Vagina (tissue), 2 donors: ENCODE measurements at regions not wholly inside any gene's neighbourhood (a gene's known extent, or its start where the extent isn't known, plus 50 kb on each side); places are given as distances from the start of the nearest gene placed in this dataset.

Source experiments
- DNase-seq, 2 donors: peaks; one replicate each; pipeline ENCODE4 v3.0.0-alpha.2; 2017; ENCODE audit errors: extremely low spot score in 2 of 2
- H3K27ac ChIP-seq: fragments of 200-600 bp; sonication (generic); one replicate; pipeline ENCODE4 v1.5.1; 2019
- H3K27me3 ChIP-seq: fragments of 200-600 bp; sonication (generic); one replicate; pipeline ENCODE4 v1.5.1; 2019
- H3K36me3 ChIP-seq, 2 donors: fragments of 200-600 bp; sonication (generic); one replicate each; pipeline ENCODE4 v1.5.1; 2017 to 2019
- H3K4me1 ChIP-seq: fragments of 200-600 bp; sonication (generic); one replicate; pipeline ENCODE4 v1.5.1; 2019
- H3K4me3 ChIP-seq, 2 donors: fragments of 200-600 bp; sonication (generic); 1 replicate in 1 of 2; 2 replicates in 1 of 2; pipeline ENCODE4 v1.5.1; 2016 to 2019
- H3K9me3 ChIP-seq: fragments of 200-600 bp; sonication (generic); one replicate; pipeline ENCODE4 v1.5.1; 2019
- CTCF ChIP-seq, 3 experiments: fragments of 450-650 bp in 2 of 3; fragments of 200-600 bp in 1 of 3; sonication (generic) in 1 of 3; IDR thresholded peaks; one replicate each; pipeline ENCODE4 v1.5.1; 2017 to 2019; ENCODE audit warnings: antibody characterized with exemption in 3 of 3, mild to moderate bottlenecking in 2 of 3, moderate library complexity in 2 of 3
- POLR2A ChIP-seq, 2 donors: fragments of 450-650 bp; IDR thresholded peaks; one replicate each; pipeline ENCODE4 v1.6.1; 2017; ENCODE audit warnings: antibody characterized with exemption in 2 of 2, mild to moderate bottlenecking in 2 of 2, moderate library complexity in 2 of 2
- POLR2AphosphoS5 ChIP-seq, 2 donors: sonication (generic); formaldehyde crosslinking; IDR thresholded peaks; one replicate each; pipeline ENCODE4 v1.9.0; 2017; ENCODE audit warnings: antibody characterized with exemption in 2 of 2, mild to moderate bottlenecking in 2 of 2, low read depth in 1 of 2; ENCODE audit not compliant: insufficient read depth in 1 of 2
- intact Hi-C: fragments of 100-400 bp; cut with DNase I; formaldehyde crosslinking; loops from one replicate; pipeline ENCODE4 v1.15.1; 2023

DNA sequence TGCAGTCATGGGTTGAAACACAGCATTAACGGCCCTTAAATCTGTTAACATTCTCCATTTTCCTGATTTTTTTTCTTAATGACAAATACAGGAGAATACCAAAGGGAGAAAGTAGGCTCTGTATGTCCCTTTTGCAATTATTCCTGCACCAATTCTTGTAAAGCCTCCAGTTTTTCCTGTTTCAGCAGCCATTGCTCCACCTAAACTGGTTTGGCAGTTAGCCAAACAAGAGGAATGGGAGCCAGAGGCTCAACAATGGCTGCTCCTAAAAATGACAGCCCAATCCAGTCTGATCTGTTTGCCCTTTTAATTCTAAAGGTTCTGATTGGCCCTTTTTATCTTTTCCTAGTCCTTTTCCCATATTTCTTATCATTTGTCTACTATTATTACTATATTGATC, 284.2 kb upstream of the SGK1 start:
- no peaks in the 10 kb centered on the region for H3K36me3 ChIP-seq
- H3K4me3 ChIP-seq = no peak overlapping the region
- intact Hi-C loops = no loop called here
- H3K4me1 ChIP-seq = no peaks in the 10 kb centered on the region
- H3K27me3 ChIP-seq = no peaks in the 10 kb centered on the region
- DNase-seq = no peak
- H3K27ac ChIP-seq = no peak overlapping the region
- H3K9me3 ChIP-seq = no peaks in the 10 kb centered on the region
- TF ChIP-seq POLR2AphosphoS5 (IDR thresholded peaks at IDR 0.05; ENCODE audit: insufficient read depth in 1 of 2, low read depth in 1 of 2) (peak in 1 of 2 donors; percentile 61), CTCF (IDR thresholded peaks at IDR 0.05) (no peak)

DNA sequence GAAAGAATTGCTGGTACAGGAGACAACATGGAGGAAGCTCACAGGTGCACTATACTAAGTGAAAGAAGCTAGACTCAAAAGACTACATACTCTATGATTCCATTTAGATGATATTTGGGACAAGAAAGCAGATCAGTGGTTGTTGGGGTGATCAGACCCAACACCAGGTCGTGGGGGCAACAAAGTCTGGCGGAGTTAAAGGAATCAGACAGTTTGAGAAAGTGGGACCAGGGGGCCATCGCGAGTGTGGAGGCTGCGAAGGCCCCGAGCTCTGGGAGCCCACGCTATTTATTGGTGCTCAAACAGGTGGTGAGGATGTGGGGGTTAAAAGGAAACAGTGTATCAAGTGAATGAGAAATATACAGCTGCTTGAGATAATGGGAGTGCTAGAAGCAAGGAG, 282.8 kb upstream of the SGK1 start:
- no peaks in the 10 kb centered on the region for H3K9me3 ChIP-seq
- TF ChIP-seq CTCF (IDR thresholded peaks at IDR 0.05) = no peak
- TF ChIP-seq POLR2A (IDR thresholded peaks at IDR 0.05) = no peak
- TF ChIP-seq POLR2AphosphoS5 (IDR thresholded peaks at IDR 0.05; ENCODE audit: insufficient read depth in 1 of 2, low read depth in 1 of 2) = no peak
- intact Hi-C loops = no loop called here
- no peaks in the 10 kb centered on the region for H3K4me1 ChIP-seq
- H3K36me3 ChIP-seq = no peaks in the 10 kb centered on the region
- H3K27me3 ChIP-seq = no peaks in the 10 kb centered on the region
- no peak overlapping the region for H3K27ac ChIP-seq
- DNase-seq = no peak
- H3K4me3 ChIP-seq = no peak overlapping the region

- Histone ChIP-seq H3K36me3 (no peaks in the 10 kb centered on the region), H3K27me3 (no peaks in the 10 kb centered on the region), H3K27ac (no peak overlapping the region), H3K9me3 (no peaks in the 10 kb centered on the region), H3K4me1 (no peaks in the 10 kb centered on the region), H3K4me3 (no peak overlapping the region)
- no peak for DNase-seq
- intact Hi-C loops = no loop called here
- TF ChIP-seq POLR2A (IDR thresholded peaks at IDR 0.05) = no peak
- TF ChIP-seq CTCF (IDR thresholded peaks at IDR 0.05) = no peak
- TF ChIP-seq POLR2AphosphoS5 (IDR thresholded peaks at IDR 0.05; ENCODE audit: insufficient read depth in 1 of 2, low read depth in 1 of 2) = no peak
Observed at GRCh38 chr6:134599079-134599478, 281.2 kb upstream of the SGK1 start.

DNA sequence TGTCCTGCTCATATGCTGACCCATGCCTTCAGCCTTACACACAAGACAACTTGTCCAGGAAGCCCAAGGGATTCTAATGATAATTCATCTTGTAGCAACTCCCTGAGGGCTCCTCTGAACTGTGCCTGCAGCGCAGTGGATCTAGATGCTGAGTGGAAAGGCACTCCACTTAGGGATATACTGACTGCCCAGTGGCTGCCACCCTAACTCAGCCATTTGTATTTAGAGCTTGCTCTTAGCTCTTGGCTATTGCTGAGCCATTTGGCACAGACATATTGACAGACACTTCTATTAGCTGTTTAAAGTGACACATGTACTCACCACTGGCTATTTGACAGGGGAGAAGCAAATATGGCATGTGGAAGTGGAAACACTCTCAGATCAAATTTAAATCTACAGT, 278.3 kb upstream of the SGK1 start:
- Histone ChIP-seq H3K4me1 (no peaks in the 10 kb centered on the region), H3K9me3 (no peaks in the 10 kb centered on the region), H3K27ac (no peak overlapping the region), H3K27me3 (no peaks in the 10 kb centered on the region), H3K4me3 (no peak overlapping the region), H3K36me3 (no peaks in the 10 kb centered on the region)
- DNase-seq = no peak
- intact Hi-C loops = no loop called here
- TF ChIP-seq POLR2A (IDR thresholded peaks at IDR 0.05) (no peak), POLR2AphosphoS5 (IDR thresholded peaks at IDR 0.05; ENCODE audit: insufficient read depth in 1 of 2, low read depth in 1 of 2) (no peak), CTCF (IDR thresholded peaks at IDR 0.05) (no peak)

DNA sequence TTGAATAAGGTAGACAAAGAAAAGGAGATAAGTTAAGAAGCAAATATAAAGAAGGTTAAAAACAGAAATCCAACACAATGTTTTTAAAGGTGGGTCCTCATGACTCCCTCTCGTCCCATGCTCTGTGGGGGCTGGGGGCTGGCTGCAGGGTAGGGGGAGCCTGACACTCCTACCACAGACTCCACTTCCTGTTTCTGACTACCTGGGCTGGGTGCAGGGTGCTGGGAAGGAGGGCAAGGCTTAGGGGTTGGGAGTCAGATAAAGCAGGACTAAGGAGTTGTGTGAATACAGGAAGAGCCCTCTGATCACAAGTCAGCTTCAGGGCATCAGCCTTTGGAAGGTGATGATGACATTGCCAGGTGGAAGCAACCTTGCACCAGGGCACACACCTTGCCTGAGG, 277.0 kb upstream of the SGK1 start:
- no peak for TF ChIP-seq POLR2AphosphoS5 (IDR thresholded peaks at IDR 0.05; ENCODE audit: insufficient read depth in 1 of 2, low read depth in 1 of 2)
- no peak for TF ChIP-seq CTCF (IDR thresholded peaks at IDR 0.05)
- no peak for TF ChIP-seq POLR2A (IDR thresholded peaks at IDR 0.05)
- intact Hi-C loops = no loop called here
- no peaks in the 10 kb centered on the region for H3K9me3 ChIP-seq

More for the DNA sequence above, 277.0 kb upstream of the SGK1 start:
- Histone ChIP-seq H3K4me1 (peaks cover 4% of the 10 kb centered on the region), H3K27ac (no peak overlapping the region), H3K27me3 (no peaks in the 10 kb centered on the region), H3K36me3 (no peaks in the 10 kb centered on the region), H3K4me3 (no peak overlapping the region)
- DNase-seq = no peak
